HL-60 (cell line): ENCODE measurements at regions not wholly inside any gene's neighbourhood (a gene's known extent, or its start where the extent isn't known, plus 50 kb on each side); places are given as distances from the start of the nearest gene placed in this dataset.

Experiments
- POLR2AphosphoS5 ChIP-seq: IDR thresholded peaks from 2 replicates; pipeline ENCODE4 v1.6.1; 2012; ENCODE audit warnings: low read depth
- TF ChIP-seq, protein P1 (sequence below): IDR thresholded peaks from one replicate; pipeline ENCODE4 v1.5.1; 2011; ENCODE audit warnings: low read length, control low read depth, inconsistent platforms; ENCODE audit not compliant: insufficient read depth

DNA sequence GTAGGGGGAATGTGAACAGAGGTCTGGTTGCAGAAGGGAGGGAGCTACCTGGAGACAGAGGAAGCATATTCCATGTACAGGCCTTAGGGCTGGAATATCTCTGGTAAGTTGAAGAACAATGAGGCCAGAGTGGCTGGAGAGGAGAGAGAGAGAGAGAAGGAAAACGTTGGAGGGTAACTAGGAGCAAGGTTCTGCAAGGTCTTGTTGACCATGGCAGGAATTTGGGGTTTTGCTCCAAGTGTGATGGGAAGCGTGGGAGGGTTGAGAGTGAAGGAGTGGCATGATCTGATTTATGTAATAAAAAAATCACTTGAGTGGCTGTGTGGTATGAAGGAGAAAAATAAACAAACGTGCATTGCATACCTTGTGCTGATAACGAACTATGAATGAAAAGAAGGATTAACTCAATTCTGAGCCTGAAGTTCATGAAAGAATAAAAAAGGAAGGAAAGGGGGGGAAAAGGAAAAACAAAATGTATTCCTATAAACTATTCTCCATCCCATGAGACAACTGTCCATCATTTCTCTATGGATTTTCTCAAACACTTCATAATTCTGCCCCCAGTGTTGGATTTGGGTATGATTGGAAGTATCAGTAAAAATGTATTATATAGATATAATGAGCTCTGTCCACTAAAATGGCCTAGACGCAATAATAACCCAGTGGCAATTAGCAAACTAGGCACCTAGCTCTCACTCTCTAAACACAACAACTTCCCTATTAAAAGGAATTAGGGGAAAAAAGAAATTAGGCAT lies 59.7 kb upstream of the PMAIP1 start:
- TF ChIP-seq, protein P1, sequence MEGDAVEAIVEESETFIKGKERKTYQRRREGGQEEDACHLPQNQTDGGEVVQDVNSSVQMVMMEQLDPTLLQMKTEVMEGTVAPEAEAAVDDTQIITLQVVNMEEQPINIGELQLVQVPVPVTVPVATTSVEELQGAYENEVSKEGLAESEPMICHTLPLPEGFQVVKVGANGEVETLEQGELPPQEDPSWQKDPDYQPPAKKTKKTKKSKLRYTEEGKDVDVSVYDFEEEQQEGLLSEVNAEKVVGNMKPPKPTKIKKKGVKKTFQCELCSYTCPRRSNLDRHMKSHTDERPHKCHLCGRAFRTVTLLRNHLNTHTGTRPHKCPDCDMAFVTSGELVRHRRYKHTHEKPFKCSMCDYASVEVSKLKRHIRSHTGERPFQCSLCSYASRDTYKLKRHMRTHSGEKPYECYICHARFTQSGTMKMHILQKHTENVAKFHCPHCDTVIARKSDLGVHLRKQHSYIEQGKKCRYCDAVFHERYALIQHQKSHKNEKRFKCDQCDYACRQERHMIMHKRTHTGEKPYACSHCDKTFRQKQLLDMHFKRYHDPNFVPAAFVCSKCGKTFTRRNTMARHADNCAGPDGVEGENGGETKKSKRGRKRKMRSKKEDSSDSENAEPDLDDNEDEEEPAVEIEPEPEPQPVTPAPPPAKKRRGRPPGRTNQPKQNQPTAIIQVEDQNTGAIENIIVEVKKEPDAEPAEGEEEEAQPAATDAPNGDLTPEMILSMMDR = peak; percentile 6
- TF ChIP-seq POLR2AphosphoS5 = no peak
